Esophagus muscularis mucosa (tissue), 4 donors: ENCODE measurements at regions not wholly inside any gene's neighbourhood (a gene's known extent, or its start where the extent isn't known, plus 50 kb on each side); places are given as distances from the start of the nearest gene placed in this dataset.

ENCODE experiments used
- CTCF ChIP-seq, 3 experiments: fragments of 200-600 bp in 2 of 3; fragments of 450-650 bp in 1 of 3; sonication (generic) in 2 of 3; IDR thresholded peaks; one replicate each; pipeline ENCODE4 v1.5.1; 2017 to 2019; ENCODE audit warnings: antibody characterized with exemption in 3 of 3, mild to moderate bottlenecking in 2 of 3, moderate library complexity in 1 of 3
- EP300 ChIP-seq: sonication (generic); formaldehyde crosslinking; IDR thresholded peaks from one replicate; pipeline ENCODE4 v1.6.1; 2017; ENCODE audit warnings: antibody characterized with exemption
- POLR2A ChIP-seq: fragments of 450-650 bp; IDR thresholded peaks from one replicate; pipeline ENCODE4 v1.6.1; 2017; ENCODE audit warnings: antibody characterized with exemption, moderate library complexity, mild to moderate bottlenecking, low read depth

GRCh38 chr11:50170115-50170514 lies 137.4 kb downstream of the OR4C45 start:
- no peak for TF ChIP-seq CTCF (IDR thresholded peaks at IDR 0.05)
- no peak for TF ChIP-seq EP300
- no peak for TF ChIP-seq POLR2A
